HL-60/S4 treated with phorbol 12-myristate 13-acetate at 8.2 ng/mL for 4 days and 3 days (cell line): ENCODE measurements at regions not wholly inside any gene's neighbourhood (a gene's known extent, or its start where the extent isn't known, plus 50 kb on each side); places are given as distances from the start of the nearest gene placed in this dataset.
"Not testable (repeated sequence)": the region's sequence is repeated elsewhere in the genome, so short reads cannot be mapped to it uniquely, and the experiment has no call there.

ENCODE experiments used
- in situ Hi-C: fragments of 300-500 bp; cut with MboI; formaldehyde crosslinking; loops from 2 replicates; pipeline ENCODE4 v1.15.0; 2022; ENCODE audit warnings: low sequenced_read_pairs

DNA sequence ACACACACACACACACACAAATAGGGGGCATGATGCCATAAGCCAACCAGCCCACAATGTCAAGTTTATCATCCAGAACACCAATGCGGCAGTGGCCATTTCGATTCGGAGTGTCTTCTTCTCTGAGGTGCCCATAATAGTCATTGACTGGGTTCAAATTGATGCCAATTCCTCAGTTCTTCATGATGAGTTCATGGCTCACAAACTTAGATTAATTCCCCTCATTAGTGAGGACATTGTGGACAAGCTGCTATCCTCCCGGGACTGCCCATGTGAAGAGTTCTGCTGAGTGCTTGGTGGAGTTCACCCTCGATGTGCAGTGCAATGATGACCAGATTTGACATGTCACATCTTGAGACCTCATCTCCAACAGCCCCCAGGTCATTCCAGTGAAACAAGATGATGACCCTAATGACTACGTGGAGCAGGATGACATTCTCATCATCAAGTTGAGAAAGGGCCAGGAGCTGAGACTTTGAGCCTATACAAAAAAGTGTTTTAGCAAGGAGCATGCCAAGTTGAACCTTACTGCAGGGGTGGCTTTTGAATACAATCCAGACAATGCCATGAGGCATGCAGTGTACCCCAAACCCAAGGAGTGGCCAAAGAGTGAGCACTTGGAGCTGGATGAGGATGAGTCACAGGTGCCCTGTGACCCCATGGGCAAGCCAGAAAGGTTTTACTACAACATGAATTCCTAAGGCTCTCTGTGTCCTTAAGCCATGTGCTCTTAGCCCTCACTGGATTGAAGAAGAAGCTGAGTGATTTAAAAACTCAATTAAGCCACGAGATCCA is 211.6 kb upstream of the SAMSN1 start:
- in situ Hi-C loops, result no loop called here

- in situ Hi-C loops, result no loop called here
These were observed 209.0 kb upstream of the SAMSN1 start for GRCh38 chr21:14755086-14755485.

DNA sequence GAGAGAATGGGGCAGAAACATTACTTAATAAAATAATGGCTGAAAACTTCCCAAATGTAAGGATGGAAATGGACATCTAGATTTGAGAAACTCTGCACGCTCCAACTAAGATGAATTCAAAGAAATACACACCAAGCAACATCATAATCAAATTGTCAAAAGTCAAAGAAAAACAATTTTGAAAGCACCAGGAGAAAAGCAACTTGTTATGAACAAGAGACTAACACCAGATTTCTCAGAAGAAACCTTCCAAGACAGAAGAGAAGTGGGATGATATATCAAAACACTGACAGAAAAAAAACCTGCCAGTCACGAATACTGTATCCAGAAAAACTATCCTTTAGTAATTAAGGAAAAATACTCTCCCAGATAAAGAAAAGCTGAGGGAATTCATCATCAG is 208.6 kb upstream of the SAMSN1 start:
- in situ Hi-C loops, result no loop called here

- in situ Hi-C loops, result no loop called here
These were observed 208.1 kb upstream of the SAMSN1 start for GRCh38 chr21:14754259-14754604.

DNA sequence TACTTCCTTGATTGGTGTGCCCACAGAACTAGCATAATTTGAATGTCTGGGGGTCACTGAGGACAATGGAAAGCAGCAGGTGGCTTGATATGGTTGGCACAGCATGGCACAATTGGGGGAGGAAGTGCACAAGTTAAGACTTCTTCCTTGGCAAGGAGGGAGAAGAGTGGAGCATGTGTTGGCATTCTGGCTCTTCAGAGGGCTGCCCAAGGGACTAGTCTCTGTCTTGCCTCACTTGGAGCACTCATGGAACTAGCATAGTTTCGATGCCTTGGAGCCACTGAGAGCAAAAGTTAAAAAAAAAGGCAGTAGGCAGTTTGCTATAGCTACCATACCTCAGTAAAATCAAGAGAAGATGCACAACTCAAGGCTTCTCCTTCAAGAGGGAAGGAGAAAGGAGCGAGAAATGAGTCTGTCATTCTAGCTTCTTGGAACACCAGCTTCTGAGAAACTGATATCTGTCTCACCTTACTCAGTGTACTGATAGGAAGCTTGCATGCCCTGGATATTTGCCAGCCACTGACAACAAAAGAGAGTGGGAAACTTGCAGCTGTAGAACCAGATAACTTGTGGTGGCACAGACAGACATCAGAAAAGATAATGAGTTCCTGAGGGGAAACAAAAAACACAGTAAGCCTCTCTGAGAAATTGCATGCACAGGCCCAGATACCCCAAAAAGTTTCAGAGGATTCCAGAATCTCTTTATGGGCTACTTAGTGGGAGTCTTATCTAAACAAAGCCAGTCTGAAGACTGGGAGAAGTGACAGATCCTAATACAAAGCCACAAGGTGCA is 207.5 kb upstream of the SAMSN1 start:
- in situ Hi-C loops, result no loop called here

GRCh38 chr21:14753069-14753465 is 207.0 kb upstream of the SAMSN1 start:
- in situ Hi-C loops, result no loop called here

- in situ Hi-C loops, result no loop called here
These were observed 206.3 kb upstream of the SAMSN1 start for GRCh38 chr21:14752345-14752909.

DNA sequence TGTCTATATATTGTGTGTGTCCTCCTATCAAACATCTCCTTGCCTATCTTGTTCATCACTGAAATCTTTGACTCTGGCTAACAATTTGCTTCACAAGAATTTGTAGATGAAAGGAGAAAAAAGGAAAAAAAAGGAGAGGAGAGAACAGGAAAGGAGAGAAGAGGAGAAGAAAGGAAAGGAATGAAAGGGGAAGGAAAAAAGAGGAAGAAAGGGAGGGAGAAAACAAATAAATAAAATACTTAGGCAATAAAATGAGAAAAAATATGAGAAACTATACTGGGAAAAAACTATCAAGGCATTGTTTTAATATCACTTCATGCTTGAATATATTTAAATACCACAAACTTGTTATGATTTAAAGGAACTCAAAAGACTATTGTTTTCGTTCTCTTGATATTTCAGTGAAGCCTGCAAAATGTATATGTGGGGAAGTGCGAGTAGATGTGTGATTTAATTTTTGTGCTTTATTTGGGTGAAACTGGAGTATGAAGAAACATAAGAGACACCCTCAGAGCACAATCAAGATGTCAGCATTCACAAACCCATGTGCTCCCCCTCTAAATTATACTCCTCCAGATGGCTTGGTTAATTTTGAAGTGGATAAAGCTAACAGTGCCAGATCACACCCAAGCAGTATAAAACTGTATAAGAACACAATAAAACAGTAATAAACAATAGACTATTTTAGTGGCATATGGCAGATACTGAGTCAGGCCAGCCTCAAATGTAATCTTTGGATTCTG is 205.7 kb upstream of the SAMSN1 start:
- in situ Hi-C loops, result no loop called here

DNA sequence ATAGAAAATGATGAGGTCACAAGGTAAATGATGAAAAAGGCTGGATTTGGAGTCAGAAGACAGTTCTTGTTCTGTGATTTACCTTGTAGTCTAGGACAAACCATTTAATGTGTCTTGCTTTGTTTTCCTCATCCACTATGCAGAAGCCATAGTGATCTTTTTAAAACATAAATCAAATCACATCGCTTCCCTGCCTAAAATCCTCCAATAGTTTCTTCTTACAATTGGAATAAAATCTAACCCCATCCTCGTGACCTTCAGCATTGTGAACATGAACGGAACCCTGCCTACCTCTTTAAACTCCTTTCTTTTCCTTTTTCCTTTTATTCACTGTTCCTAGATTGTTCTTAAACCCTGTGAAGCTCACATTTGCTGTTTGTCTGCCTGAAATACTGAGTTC is 204.9 kb upstream of the SAMSN1 start:
- in situ Hi-C loops, result no loop called here

DNA sequence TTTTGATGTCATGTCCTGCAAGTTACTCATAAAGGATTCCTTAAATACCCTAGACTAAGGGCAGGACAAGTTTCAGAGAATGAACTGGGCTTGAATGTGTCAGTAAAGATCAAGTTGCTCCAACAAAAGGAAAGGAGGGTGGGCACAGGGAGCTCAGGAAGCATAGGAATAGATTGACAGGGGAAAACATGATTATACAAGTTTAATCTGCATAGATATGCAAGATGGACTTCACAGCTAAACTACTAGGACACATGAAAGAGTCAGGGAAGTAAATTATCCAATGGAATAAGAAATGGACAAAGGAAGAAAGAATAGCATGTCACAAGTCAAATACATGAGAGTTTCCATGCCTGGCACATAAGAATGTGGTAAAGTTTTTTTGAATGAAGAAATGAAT is 203.9 kb upstream of the SAMSN1 start:
- in situ Hi-C loops, result no loop called here

- in situ Hi-C loops, result no loop called here
These were observed 202.5 kb upstream of the SAMSN1 start for GRCh38 chr21:14748662-14749061.

DNA sequence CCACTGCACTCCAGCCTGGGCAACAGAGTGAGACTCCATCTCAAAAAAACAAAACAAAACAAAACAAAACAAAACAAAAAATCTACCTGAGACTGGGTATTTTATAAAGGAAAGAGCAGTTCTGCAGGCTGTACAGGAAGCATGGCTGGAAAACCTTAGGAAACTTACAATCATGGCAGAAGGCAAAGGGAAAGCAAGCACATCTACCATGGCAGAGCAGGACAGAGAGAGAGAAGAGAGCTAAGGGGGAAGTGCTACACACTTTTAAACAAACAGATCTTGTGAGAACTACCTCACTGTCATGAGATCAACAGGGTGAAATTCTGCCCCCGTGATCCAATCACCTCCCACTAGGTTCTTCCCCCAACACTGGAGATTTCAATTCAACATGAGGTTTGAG is 198.3 kb upstream of the SAMSN1 start:
- in situ Hi-C loops, result no loop called here

DNA sequence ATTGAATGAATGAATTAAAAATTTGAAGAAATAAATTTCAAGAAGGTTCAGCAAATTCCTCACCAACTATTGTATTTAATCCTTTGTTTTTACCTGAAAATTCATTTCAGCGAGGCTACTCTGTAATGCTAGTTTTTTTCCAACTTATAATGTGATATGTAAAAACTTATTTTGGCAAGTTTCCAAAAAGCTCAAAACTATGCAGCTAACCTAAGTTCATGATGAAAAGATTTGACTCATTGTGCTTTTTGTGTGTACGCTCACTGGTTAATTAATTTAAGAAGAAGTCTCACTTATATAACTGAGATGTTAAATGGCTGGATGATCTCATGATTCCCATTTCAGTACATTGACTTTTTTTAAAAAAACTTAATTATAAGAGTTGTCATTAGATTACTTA is 196.0 kb upstream of the SAMSN1 start:
- in situ Hi-C loops, result no loop called here

DNA sequence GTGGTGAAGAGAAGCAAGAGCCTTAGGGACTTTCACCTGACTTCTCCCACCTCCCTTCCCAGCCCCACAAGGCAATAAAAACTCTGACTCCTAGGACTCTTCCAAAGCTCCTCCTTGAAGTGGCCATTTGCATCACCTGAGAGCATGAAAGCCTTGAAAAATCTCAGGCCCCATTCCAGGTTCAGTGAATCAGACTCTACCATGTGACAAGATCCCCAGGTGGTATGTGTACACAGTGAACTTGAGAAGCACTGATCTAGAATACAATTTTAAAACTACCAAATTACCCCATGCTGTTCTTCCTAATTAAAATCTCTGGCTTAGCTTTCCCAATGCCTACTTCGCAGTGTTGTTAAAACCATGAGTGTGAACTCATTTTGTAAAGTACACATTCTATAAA is 195.1 kb upstream of the SAMSN1 start:
- in situ Hi-C loops, result no loop called here

GRCh38 chr21:14740692-14741091 is 194.6 kb upstream of the SAMSN1 start:
- in situ Hi-C loops, result no loop called here

DNA sequence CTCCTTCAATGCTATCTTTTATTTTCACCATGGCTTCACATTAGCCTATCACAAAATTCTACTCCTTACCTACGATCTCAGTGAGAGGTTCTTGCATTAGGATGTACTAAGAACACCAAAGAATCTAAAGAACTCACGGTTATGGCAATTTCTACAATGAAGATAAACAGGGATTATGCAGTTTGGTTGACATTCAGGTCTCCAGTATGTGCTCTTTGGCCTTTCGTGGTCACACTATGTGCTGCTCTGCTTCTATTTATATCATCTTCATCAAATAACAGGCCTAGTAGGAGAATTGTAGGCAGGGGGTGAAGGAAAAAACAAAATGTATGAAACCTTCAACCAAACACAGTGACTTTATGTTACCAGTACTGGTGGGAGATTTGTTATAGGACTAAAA is 194.0 kb upstream of the SAMSN1 start:
- in situ Hi-C loops, result no loop called here

DNA sequence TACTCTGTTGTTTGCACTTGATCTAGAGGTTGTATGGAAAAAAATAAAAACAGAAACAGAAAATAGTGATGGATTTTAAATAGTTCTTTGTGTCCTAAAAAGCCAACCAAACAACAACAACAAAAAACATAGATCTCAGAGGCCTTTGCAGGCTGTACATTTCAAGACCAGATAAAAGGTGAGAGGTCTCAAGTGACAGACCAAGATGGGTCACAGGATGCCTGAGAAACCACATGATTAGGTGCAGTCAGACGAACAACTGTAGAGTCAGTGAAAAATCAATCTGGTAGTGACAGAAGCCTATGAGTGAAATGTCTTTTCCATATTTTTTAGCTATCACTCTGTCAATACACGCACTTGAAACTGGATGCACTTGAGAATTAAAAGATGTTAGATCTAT is 193.5 kb upstream of the SAMSN1 start:
- in situ Hi-C loops, result no loop called here

DNA sequence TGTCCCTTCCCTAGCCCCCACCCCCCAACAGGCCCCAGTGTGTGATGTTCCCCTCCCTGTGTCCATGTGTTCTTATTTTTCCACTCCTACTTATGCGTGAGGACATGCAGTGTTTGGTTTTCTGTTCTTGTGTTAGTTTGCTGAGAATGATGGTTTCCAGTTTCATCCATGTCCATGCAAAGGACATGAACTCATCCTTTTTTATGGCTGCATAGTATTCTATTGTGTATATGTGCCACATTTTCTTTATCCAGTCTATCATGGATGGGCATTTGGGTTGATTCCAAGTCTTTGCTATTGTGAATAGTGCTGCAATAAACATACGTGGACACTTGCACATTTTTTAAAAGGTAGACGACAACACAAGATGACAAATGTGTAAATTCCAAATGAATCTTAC is 192.5 kb upstream of the SAMSN1 start:
- in situ Hi-C loops, result not testable (repeated sequence)

DNA sequence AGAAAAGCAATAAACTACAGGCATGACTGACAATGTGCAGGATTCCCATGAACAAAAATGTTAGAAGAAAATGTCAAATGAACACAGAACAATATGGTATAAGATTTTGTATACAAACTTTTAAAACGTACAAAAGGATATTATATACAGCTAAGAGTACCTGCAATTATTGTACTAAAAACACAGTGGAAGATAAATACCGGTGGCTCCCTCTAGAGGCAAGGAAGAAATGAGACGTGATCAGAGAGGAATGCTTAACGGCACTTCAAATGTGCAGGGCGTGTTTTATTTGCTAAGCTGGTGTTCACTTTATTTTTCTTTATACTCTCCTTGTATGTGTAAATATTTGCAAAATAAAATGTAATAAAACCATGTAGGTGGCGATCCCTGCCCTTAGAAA is 191.8 kb upstream of the SAMSN1 start:
- in situ Hi-C loops, result no loop called here

- in situ Hi-C loops, result no loop called here
These were observed 191.2 kb upstream of the SAMSN1 start for GRCh38 chr21:14737284-14737691.

DNA sequence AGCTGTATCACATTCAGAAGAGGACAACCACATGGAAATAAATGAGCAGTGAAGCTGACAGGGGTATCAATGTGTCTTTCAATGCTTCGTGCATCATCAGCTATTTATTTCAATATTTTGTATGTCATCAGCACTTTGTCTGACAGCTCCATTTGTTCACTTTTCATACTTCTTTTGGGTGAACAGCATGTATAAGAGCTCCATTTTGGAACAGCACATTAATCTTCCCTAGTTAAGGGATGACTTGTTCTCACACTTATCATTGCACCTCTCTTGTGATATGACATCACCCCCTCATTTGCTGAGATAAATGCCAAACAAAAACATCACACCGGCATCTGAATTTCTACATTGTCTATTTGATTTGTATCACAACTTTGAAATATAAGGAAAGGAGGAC is 190.6 kb upstream of the SAMSN1 start:
- in situ Hi-C loops, result no loop called here
